ENCODE measurements at regions not wholly inside any gene's neighbourhood (a gene's known extent, or its start where the extent isn't known, plus 50 kb on each side); places are given as distances from the start of the nearest gene placed in this dataset.

DNA sequence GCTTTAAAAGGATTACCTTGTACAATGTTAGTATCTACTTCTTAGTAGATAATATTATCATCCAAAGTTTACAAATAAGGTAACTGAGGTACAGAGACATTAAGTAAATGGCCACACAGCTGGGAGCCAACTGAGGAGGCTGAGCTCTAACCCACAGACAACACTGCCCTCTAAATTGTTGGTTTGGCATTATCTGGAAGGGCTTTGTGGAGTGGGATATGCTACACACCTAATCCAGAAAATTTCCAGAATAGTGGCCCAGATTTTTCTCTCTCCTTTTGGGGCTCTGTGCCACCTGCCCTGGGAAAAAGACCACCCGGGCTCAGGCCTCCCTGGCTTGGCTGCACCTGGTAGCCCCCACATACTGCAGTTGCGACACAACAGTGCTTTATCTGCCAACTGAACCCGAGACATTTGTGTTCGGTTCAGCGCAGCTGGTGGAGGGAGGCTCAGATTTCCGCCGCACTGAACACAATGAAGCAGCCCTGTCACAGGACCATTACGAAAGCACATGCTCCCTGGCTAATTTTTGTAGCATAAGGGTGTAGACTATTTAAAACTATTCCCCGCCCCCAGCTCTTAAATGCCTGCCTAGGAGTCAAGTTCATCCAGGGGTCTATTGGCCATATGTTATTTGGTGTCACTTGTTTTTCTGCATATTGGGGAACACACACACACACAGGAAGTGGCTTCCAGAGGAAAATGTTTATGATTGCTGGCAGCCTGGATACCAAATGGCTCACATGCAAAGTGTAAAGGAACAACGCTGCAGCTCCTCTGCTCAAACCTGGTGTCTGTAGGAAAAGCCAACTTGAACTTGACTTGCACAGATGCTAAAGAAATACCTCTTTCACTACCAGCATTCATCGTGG is 92.3 kb upstream of the ESRRG start:
- TF ChIP-seq, protein P1, sequence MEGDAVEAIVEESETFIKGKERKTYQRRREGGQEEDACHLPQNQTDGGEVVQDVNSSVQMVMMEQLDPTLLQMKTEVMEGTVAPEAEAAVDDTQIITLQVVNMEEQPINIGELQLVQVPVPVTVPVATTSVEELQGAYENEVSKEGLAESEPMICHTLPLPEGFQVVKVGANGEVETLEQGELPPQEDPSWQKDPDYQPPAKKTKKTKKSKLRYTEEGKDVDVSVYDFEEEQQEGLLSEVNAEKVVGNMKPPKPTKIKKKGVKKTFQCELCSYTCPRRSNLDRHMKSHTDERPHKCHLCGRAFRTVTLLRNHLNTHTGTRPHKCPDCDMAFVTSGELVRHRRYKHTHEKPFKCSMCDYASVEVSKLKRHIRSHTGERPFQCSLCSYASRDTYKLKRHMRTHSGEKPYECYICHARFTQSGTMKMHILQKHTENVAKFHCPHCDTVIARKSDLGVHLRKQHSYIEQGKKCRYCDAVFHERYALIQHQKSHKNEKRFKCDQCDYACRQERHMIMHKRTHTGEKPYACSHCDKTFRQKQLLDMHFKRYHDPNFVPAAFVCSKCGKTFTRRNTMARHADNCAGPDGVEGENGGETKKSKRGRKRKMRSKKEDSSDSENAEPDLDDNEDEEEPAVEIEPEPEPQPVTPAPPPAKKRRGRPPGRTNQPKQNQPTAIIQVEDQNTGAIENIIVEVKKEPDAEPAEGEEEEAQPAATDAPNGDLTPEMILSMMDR (IDR thresholded peaks at IDR 0.05; ENCODE audit: insufficient read depth, low read depth, low read length): no peak
- no peak for TF ChIP-seq EZH2 (IDR thresholded peaks at IDR 0.05; ENCODE audit: insufficient read depth, low read length)
